ENCODE measurements at regions not wholly inside any gene's neighbourhood (a gene's known extent, or its start where the extent isn't known, plus 50 kb on each side); places are given as distances from the start of the nearest gene placed in this dataset.

DNA sequence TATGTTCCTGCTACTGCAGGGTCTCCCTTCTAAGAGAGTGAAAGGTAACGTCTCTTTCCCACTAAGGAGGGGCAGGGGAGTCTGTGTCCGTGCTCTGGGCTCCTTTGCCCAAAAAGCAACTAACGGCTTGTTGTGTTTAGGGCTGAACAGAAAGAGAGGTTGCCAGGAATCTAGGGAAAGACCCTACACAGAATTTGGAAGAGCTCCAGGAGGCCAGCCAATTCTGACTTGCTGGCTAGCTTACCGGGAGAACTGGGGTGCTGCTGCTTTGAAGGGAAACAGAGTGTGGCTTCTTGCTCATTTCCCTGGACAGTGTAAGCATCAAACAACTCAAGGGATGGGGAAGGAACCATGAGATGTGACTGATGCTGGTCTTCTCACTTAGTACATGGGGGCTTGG is 176.1 kb downstream of the GADD45G start (continued):
- no peak for TF ChIP-seq ZNF26 (tag by site-specific recombination; IDR thresholded peaks at IDR 0.05)
- no peak for TF ChIP-seq ZNF624 (tag by site-specific recombination; IDR thresholded peaks at IDR 0.05)
- no peak for TF ChIP-seq EGR2 (tag by site-specific recombination; IDR thresholded peaks at IDR 0.05; ENCODE audit: low read depth)
- TF ChIP-seq, protein P1, sequence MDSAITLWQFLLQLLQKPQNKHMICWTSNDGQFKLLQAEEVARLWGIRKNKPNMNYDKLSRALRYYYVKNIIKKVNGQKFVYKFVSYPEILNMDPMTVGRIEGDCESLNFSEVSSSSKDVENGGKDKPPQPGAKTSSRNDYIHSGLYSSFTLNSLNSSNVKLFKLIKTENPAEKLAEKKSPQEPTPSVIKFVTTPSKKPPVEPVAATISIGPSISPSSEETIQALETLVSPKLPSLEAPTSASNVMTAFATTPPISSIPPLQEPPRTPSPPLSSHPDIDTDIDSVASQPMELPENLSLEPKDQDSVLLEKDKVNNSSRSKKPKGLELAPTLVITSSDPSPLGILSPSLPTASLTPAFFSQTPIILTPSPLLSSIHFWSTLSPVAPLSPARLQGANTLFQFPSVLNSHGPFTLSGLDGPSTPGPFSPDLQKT (IDR thresholded peaks at IDR 0.05; ENCODE audit: borderline replicate concordance, low read depth, low read length): no peak
- no peak for TF ChIP-seq ZNF394 (tag by site-specific recombination; IDR thresholded peaks at IDR 0.05; ENCODE audit: borderline replicate concordance)
- no peak for TF ChIP-seq ZNF169 (tag by site-specific recombination; IDR thresholded peaks at IDR 0.05)
- TF ChIP-seq ZNF670 (tag by site-specific recombination; IDR thresholded peaks at IDR 0.05; ENCODE audit: low read depth): no peak
- no peak for TF ChIP-seq ZNF544 (tag by site-specific recombination; IDR thresholded peaks at IDR 0.05)
- TF ChIP-seq AEBP2 (tag by site-specific recombination; IDR thresholded peaks at IDR 0.05; ENCODE audit: borderline replicate concordance): no peak
- no peak for TF ChIP-seq ZNF335 (tag by site-specific recombination; conservative IDR thresholded peaks at IDR 0.05)
- no peak for TF ChIP-seq WT1 (tag by site-specific recombination; IDR thresholded peaks at IDR 0.05)

DNA sequence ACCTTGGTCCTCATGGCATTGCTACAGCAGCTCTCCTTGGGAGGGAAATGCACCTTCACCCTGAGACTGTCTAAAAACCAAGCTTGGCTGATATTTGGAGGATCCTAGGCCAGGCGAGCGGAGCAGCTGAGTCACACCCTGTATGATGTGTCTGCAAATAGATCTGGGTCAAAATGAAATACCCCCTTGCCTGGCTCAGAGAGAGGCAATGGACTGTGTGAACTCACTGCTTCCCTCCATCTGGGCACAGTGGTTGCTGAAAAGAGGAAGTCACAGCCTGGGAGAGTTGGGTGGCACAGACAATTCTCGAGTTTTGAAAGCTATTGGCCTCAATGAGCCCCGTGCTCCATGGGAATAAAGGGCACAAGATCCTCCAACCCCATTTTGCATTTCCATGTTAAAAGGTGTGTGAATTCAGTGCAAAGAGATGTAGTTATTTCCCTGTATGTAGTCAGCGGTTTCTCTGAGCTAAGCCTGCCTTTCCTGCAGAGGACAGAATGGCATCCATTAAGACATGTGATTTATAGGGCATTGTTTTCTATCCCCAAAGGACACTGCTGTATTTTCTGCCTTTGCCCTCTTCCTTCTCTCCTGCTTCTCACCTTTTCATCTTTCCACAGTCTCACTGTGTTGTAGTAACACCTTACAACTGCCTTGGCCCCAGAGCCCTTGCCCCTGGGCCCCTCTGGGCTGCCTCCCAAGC is 177.2 kb downstream of the GADD45G start:
- POLR2A ChIA-PET: no interaction called here
- Histone ChIP-seq H3K27ac (ENCODE audit: extremely low read depth, low read depth, low read length) (no peak overlapping the region), H3K4me3 (ENCODE audit: low read depth, low read length) (no peak overlapping the region), H3K9me3 (ENCODE audit: control insufficient read depth, insufficient read depth, low read depth, low read length) (no peaks in the 10 kb centered on the region), H3K4me1 (ENCODE audit: control insufficient read depth, insufficient read depth, low read length) (no peaks in the 10 kb centered on the region), H3K36me3 (ENCODE audit: control insufficient read depth in 2 of 2, insufficient read depth in 1 of 2, low read length in 2 of 2) (no peaks in the 10 kb centered on the region)
- TF ChIP-seq ZFHX2 (tag by site-specific recombination; conservative IDR thresholded peaks at IDR 0.05): no peak
- no peak for TF ChIP-seq ZNF350 (tag by site-specific recombination; IDR thresholded peaks at IDR 0.05)
- no peak for TF ChIP-seq ZNF776 (tag by site-specific recombination; IDR thresholded peaks at IDR 0.05; ENCODE audit: borderline replicate concordance)
- no peak for TF ChIP-seq ZNF561 (tag by site-specific recombination; IDR thresholded peaks at IDR 0.05; ENCODE audit: borderline replicate concordance)
- TF ChIP-seq ZNF426 (tag by site-specific recombination; IDR thresholded peaks at IDR 0.05): no peak
- no peak for TF ChIP-seq ZNF785 (tag by site-specific recombination; IDR thresholded peaks at IDR 0.05)
- TF ChIP-seq YY2 (tag by site-specific recombination; IDR thresholded peaks at IDR 0.05): no peak
- TF ChIP-seq, protein P2, sequence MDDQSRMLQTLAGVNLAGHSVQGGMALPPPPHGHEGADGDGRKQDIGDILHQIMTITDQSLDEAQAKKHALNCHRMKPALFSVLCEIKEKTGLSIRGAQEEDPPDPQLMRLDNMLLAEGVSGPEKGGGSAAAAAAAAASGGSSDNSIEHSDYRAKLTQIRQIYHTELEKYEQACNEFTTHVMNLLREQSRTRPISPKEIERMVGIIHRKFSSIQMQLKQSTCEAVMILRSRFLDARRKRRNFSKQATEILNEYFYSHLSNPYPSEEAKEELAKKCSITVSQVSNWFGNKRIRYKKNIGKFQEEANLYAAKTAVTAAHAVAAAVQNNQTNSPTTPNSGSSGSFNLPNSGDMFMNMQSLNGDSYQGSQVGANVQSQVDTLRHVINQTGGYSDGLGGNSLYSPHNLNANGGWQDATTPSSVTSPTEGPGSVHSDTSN (CRISPR knock-in tag; IDR thresholded peaks at IDR 0.05): no peak
- no peak for TF ChIP-seq MZF1 (tag by site-specific recombination; IDR thresholded peaks at IDR 0.05; ENCODE audit: borderline replicate concordance)
- TF ChIP-seq ZNF366 (tag by site-specific recombination; conservative IDR thresholded peaks at IDR 0.05): no peak
- TF ChIP-seq ZFP37 (tag by site-specific recombination; IDR thresholded peaks at IDR 0.05): no peak
- no peak for TF ChIP-seq ZBTB20 (tag by site-specific recombination; IDR thresholded peaks at IDR 0.05)
- TF ChIP-seq, protein P3, sequence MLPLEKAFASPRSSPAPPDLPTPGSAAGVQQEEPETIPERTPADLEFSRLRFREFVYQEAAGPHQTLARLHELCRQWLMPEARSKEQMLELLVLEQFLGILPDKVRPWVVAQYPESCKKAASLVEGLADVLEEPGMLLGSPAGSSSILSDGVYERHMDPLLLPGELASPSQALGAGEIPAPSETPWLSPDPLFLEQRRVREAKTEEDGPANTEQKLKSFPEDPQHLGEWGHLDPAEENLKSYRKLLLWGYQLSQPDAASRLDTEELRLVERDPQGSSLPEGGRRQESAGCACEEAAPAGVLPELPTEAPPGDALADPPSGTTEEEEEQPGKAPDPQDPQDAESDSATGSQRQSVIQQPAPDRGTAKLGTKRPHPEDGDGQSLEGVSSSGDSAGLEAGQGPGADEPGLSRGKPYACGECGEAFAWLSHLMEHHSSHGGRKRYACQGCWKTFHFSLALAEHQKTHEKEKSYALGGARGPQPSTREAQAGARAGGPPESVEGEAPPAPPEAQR (tag by site-specific recombination; IDR thresholded peaks at IDR 0.05): no peak
- TF ChIP-seq SP2 (tag by site-specific recombination; IDR thresholded peaks at IDR 0.05): no peak
- TF ChIP-seq ZNF341 (tag by site-specific recombination; IDR thresholded peaks at IDR 0.05; ENCODE audit: low read depth): no peak
- TF ChIP-seq ZNF521 (tag by site-specific recombination; IDR thresholded peaks at IDR 0.05): no peak
- no peak for TF ChIP-seq ZNF19 (tag by site-specific recombination; IDR thresholded peaks at IDR 0.05; ENCODE audit: low read depth)
- TF ChIP-seq BCL11A (tag by site-specific recombination; IDR thresholded peaks at IDR 0.05; ENCODE audit: low read depth): no peak
- no peak for TF ChIP-seq ZNF16 (tag by site-specific recombination; IDR thresholded peaks at IDR 0.05; ENCODE audit: low read depth)
- TF ChIP-seq KLF8 (tag by site-specific recombination; IDR thresholded peaks at IDR 0.05): no peak
- CTCF ChIA-PET: interaction anchor here (0.6 to 0.9 kb wide), 2 partner anchors 43 to 320 kb away, joined by 3 read pairs; no protein-coding TSS in a partner anchor
